A673 (cell line): ENCODE measurements at regions not wholly inside any gene's neighbourhood (a gene's known extent, or its start where the extent isn't known, plus 50 kb on each side); places are given as distances from the start of the nearest gene placed in this dataset.

Experiments
- BruUV-seq: library from RNA; stranded (reverse); fragments of 400-500 nt; replicated peaks from 2 replicates; lab custom pipeline; 2021; lab: Mats Ljungman, UMichigan
- CTCF ChIA-PET: fragments of 300-600 bp; sonication (Branson Sonifier 250); formaldehyde crosslinking; loops from one replicate; lab custom pipeline; 2022; ENCODE audit warnings: antibody characterized with exemption; lab: Charles Lee
- POLR2A ChIA-PET: fragments of 300-600 bp; sonication (Branson Sonifier 250); formaldehyde crosslinking; loops from one replicate; lab custom pipeline; 2022; ENCODE audit warnings: antibody characterized with exemption; ENCODE audit not compliant: low non-redundant PET; lab: Charles Lee
- DNase-seq: peaks from one replicate; pipeline ENCODE4 v3.0.0-alpha.2; 2015; ENCODE audit warnings: low spot score
- H3K27ac ChIP-seq: fragments of 200-600 bp; sonication (generic); 2 replicates; pipeline ENCODE4 v1.5.1; 2016; ENCODE audit warnings: mixed run types, low read depth, mild to moderate bottlenecking, mixed read lengths, antibody characterized with exemption, low read length; ENCODE audit not compliant: poor library complexity, severe bottlenecking
- H3K27me3 ChIP-seq: fragments of 200-600 bp; sonication (generic); replicated peaks from 2 replicates; pipeline ENCODE4 v1.6.1; 2017; ENCODE audit warnings: mixed run types, low read depth, mild to moderate bottlenecking, mixed read lengths, antibody characterized with exemption, low read length; ENCODE audit not compliant: insufficient read depth, poor library complexity
- H3K36me3 ChIP-seq: fragments of 200-600 bp; sonication (generic); 2 replicates; pipeline ENCODE4 v1.6.1; 2016; ENCODE audit warnings: mixed run types, mild to moderate bottlenecking, mixed read lengths, antibody characterized with exemption, low read length; ENCODE audit not compliant: insufficient read depth, poor library complexity, severe bottlenecking
- H3K4me1 ChIP-seq: fragments of 200-600 bp; sonication (generic); 2 replicates; pipeline ENCODE4 v1.6.1; 2017; ENCODE audit warnings: mixed run types, mild to moderate bottlenecking, mixed read lengths, antibody characterized with exemption, low read length; ENCODE audit not compliant: insufficient read depth, poor library complexity, severe bottlenecking
- H3K4me3 ChIP-seq: fragments of 200-600 bp; sonication (generic); 2 replicates; pipeline ENCODE4 v1.5.1; 2016; ENCODE audit warnings: low read depth, mixed run types, mild to moderate bottlenecking, mixed read lengths, low read length; ENCODE audit not compliant: poor library complexity, severe bottlenecking
- H3K9me3 ChIP-seq: fragments of 200-600 bp; sonication (generic); 2 replicates; pipeline ENCODE4 v1.6.1; 2016; ENCODE audit warnings: mixed run types, low read depth, mild to moderate bottlenecking, mixed read lengths, antibody characterized with exemption, low read length; ENCODE audit not compliant: poor library complexity, severe bottlenecking
- EZH2 ChIP-seq: fragments of 200-600 bp; sonication (generic); IDR thresholded peaks from 2 replicates; pipeline ENCODE4 v1.6.1; 2017; ENCODE audit warnings: borderline replicate concordance, low read depth, mild to moderate bottlenecking, mixed read lengths, antibody characterized with exemption, low read length; ENCODE audit not compliant: poor library complexity, severe bottlenecking
- intact Hi-C: fragments of 100-400 bp; cut with micrococcal nuclease; formaldehyde crosslinking; loops from one replicate; pipeline ENCODE4 v1.10.0; 2022; ENCODE audit not compliant: unreplicated experiment
- TF ChIP-seq, protein P1 (sequence below): fragments of 300-800, 200-600 bp; sonication (generic); conservative IDR thresholded peaks from 2 replicates; pipeline ENCODE4 v1.5.1; 2017; ENCODE audit warnings: low read depth, mild to moderate bottlenecking, antibody characterized with exemption, low read length, moderate library complexity, mixed read lengths

DNA sequence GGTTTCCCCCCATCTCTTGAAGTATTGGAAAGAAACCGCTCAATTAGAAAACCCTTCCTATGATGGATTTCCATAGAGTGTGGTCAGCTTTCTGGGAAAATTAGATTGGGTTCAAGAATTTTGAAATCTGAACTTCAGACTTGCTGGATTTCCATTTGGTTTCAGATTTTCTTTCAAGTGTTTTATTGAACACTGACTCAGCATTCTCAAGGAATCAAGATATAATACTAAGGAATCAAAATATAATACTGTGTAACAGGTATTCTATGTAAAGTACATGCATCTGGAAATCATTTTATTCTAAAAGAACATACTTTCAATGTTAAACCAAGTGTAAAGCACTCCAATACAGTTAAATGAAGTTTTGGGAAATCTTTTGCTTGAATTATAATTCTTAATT, 94.7 kb upstream of the CCN2 start:
- Histone ChIP-seq H3K4me3 (no peak overlapping the region), H3K36me3 (no peaks in the 10 kb centered on the region), H3K27me3 (no peaks in the 10 kb centered on the region), H3K27ac (no peak overlapping the region), H3K4me1 (no peaks in the 10 kb centered on the region), H3K9me3 (no peaks in the 10 kb centered on the region)
- intact Hi-C loops = no loop called here
- no peak for DNase-seq
- CTCF ChIA-PET = no interaction called here
- POLR2A ChIA-PET = no interaction called here
- no TSS peak for BruUV-seq
- TF ChIP-seq, protein P1, sequence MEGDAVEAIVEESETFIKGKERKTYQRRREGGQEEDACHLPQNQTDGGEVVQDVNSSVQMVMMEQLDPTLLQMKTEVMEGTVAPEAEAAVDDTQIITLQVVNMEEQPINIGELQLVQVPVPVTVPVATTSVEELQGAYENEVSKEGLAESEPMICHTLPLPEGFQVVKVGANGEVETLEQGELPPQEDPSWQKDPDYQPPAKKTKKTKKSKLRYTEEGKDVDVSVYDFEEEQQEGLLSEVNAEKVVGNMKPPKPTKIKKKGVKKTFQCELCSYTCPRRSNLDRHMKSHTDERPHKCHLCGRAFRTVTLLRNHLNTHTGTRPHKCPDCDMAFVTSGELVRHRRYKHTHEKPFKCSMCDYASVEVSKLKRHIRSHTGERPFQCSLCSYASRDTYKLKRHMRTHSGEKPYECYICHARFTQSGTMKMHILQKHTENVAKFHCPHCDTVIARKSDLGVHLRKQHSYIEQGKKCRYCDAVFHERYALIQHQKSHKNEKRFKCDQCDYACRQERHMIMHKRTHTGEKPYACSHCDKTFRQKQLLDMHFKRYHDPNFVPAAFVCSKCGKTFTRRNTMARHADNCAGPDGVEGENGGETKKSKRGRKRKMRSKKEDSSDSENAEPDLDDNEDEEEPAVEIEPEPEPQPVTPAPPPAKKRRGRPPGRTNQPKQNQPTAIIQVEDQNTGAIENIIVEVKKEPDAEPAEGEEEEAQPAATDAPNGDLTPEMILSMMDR = no peak
- no peak for TF ChIP-seq EZH2

DNA sequence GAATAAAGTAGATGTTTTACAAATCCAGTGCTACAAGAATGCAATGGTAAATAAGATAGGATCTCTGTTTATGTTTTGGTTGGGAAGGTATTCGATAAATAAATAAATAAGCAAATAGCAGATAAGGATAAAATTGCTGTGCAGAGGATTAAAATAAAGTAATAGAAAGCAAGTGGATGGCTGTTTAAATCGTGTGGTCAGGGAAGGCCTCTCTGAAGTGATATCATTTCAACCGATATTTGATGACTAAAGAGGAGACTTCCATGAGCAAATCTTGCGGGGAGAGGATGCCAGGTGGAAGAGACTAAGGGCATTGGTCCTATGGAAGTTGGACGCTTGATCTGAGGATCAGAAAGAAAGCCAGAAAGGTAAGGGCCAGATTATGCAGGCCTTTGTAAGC, 92.0 kb upstream of the CCN2 start:
- DNase-seq = no peak
- no TSS peak for BruUV-seq
- Histone ChIP-seq H3K9me3 (no peaks in the 10 kb centered on the region), H3K4me1 (no peaks in the 10 kb centered on the region), H3K27me3 (no peaks in the 10 kb centered on the region), H3K27ac (no peak overlapping the region), H3K4me3 (no peak overlapping the region), H3K36me3 (no peaks in the 10 kb centered on the region)
- POLR2A ChIA-PET = no interaction called here
- TF ChIP-seq, protein P1 = no peak
- no peak for TF ChIP-seq EZH2
- CTCF ChIA-PET = no interaction called here
- intact Hi-C loops = no loop called here

DNA sequence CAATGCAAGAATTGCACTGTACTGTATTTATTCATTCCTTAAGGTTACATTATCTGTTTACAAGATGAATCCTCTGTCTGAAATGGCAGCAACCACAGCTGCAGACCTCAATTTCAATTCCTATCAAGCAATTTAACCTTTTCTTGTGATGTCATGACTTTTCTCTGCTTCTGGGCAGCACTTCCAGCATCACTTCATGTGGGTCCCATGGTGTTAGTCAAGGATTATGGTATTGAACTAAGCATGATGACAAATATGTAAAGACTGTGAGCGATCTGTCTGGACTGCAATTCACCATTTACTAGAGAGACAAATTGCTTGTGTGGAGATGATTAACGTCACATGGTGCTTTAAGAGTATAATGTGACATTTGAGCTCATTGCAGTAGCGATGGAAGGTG, 90.5 kb upstream of the CCN2 start:
- Histone ChIP-seq H3K36me3 (no peaks in the 10 kb centered on the region), H3K4me1 (no peaks in the 10 kb centered on the region), H3K9me3 (no peaks in the 10 kb centered on the region), H3K27me3 (no peaks in the 10 kb centered on the region), H3K4me3 (no peak overlapping the region), H3K27ac (no peak overlapping the region)
- TF ChIP-seq EZH2 = no peak
- TF ChIP-seq, protein P1 = no peak
- intact Hi-C loops = no loop called here
- ChIA-PET CTCF (no interaction called here), POLR2A (no interaction called here)
- DNase-seq = no peak
- BruUV-seq = no TSS peak
